Muscle of leg (tissue), 3 donors: ENCODE measurements at regions not wholly inside any gene's neighbourhood (a gene's known extent, or its start where the extent isn't known, plus 50 kb on each side); places are given as distances from the start of the nearest gene placed in this dataset.

ENCODE experiments used
- DNase-seq: peaks from one replicate; pipeline ENCODE4 v3.0.0; 2013
- H3K27ac ChIP-seq: one replicate; pipeline ENCODE4 v1.5.1; 2013; ENCODE audit warnings: mild to moderate bottlenecking, low read length, control low read depth
- H3K27me3 ChIP-seq: one replicate; pipeline ENCODE4 v1.6.1; 2013; ENCODE audit warnings: low read length; ENCODE audit not compliant: control insufficient read depth, insufficient read depth
- H3K36me3 ChIP-seq: one replicate; pipeline ENCODE4 v1.6.1; 2013; ENCODE audit warnings: low read length; ENCODE audit not compliant: control insufficient read depth, insufficient read depth
- H3K4me1 ChIP-seq: one replicate; pipeline ENCODE4 v1.6.1; 2013; ENCODE audit warnings: low read length; ENCODE audit not compliant: control insufficient read depth, insufficient read depth
- H3K4me3 ChIP-seq: one replicate; pipeline ENCODE4 v1.5.1; 2013; ENCODE audit warnings: low read length, control low read depth
- H3K9me3 ChIP-seq: replicated peaks from 2 replicates; pipeline ENCODE4 v1.6.1; 2013; ENCODE audit warnings: low read depth, low read length; ENCODE audit not compliant: control insufficient read depth
- WGBS: methylation state at CpG from one replicate; pipeline ENCODE4 v1.1.5; 2013; ENCODE audit warnings: missing lambda C conversion rate; ENCODE audit not compliant: insufficient coverage; 5-methylcytosine and 5-hydroxymethylcytosine counted together

DNA sequence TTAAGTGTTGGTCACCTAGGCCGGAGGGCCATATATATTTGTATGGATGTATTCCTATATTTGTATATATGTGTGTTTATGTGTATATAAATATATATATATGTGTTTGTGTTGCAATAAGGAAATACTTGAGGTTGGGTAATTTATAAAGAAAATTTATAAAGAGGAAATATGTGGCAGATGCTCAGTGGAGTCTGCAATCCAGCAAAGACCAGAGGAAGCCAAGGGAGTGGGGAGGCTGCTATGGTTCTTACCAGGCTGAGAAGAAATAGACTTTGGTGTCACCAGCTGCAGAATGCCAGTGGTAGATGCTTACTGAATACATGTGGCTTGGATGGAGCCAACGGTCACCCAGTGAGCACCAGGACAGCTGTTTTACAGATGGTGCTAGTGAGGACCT, 97.4 kb upstream of the ELOVL5 start:
- Histone ChIP-seq H3K27me3 (no peaks in the 10 kb centered on the region), H3K4me3 (no peak overlapping the region), H3K9me3 (no peaks in the 10 kb centered on the region), H3K27ac (no peak overlapping the region), H3K36me3 (no peaks in the 10 kb centered on the region), H3K4me1 (no peaks in the 10 kb centered on the region)
- no peak for DNase-seq
- WGBS, result no CpG with 5 or more reads among the region's 2 CpGs

DNA sequence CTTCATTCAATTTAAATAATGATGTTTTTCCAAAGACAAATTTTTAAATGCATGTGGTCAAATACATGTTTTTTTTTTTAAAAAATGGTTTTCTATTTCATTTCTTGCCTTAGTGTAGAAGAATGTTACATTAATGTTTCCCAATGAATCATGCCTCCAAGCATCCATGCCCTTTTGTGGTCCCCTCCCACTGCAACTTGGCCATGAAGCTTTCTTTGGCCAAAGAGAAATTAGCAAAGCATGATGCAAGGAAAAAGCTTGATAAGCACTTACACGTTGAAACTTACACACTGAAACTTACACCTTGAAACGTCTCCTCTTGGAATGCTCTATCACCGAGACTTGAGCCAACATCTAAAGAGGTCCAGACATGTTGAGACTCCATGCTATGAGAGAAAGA, 93.0 kb upstream of the ELOVL5 start:
- H3K9me3 ChIP-seq, result no peaks in the 10 kb centered on the region
- H3K4me3 ChIP-seq, result no peak overlapping the region
- DNase-seq, result no peak
- H3K27ac ChIP-seq, result no peak overlapping the region
- no peaks in the 10 kb centered on the region for H3K4me1 ChIP-seq
- H3K27me3 ChIP-seq, result no peaks in the 10 kb centered on the region
- no peaks in the 10 kb centered on the region for H3K36me3 ChIP-seq
- WGBS, result no CpG with 5 or more reads among the region's 3 CpGs

DNA sequence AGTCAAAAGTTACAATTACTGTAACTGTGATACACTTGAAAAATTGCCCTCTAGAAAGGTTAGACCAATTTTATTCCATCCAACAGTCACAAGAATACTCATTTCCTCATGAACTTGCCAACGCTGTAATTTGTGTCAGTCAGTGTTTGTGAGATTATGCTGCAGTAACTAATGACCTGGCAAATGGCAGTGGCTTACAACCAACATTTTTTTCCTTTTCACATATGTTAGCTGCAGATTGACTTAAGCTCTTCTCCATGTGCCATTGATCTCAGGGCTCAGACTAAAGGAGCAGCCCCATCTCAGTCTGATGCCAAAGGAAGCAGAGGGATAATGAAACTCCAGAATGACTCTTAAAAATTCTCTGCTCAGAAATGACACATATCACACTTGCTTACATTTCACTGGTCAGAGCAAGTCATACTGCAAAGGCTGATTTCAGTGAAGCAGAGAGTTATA, 92.3 kb upstream of the ELOVL5 start:
- no peak overlapping the region for H3K4me3 ChIP-seq
- no peaks in the 10 kb centered on the region for H3K9me3 ChIP-seq
- H3K27me3 ChIP-seq, result no peaks in the 10 kb centered on the region
- no peak overlapping the region for H3K27ac ChIP-seq
- peak; percentile 32 for DNase-seq
- no CpG with 5 or more reads among the region's 1 CpG for WGBS
- no peaks in the 10 kb centered on the region for H3K36me3 ChIP-seq
- no peaks in the 10 kb centered on the region for H3K4me1 ChIP-seq

DNA sequence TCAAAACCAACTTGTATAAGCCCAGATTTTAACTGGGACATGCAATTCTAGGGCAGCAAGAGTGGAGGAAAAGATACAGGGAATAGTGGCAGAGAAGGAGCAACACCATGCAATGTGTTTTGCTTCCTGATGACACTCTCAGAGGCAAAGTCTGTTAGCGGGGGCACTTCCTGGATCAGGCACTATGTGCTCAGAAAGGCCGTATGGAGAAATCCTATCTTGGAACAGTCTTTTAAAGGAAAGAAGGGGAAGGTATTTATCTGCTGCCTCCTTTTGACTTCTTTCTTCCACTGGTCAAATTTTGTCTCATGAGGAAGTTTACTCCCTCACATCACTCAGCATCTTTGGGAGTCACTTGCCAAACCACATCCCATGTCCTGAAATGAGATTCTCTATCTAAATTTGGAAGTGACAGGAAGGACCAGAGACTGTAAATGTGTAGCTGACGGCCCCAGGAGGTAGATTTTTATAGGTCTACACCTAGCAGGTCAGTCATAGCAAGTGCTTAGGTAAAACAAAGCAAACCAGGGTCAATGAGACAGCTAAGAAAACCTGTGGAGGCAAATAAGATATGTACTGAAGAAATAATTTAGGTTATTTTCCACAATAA, 91.7 kb upstream of the ELOVL5 start:
- Histone ChIP-seq H3K36me3 (no peaks in the 10 kb centered on the region), H3K4me1 (no peaks in the 10 kb centered on the region), H3K4me3 (no peak overlapping the region), H3K9me3 (no peaks in the 10 kb centered on the region), H3K27me3 (no peaks in the 10 kb centered on the region), H3K27ac (no peak overlapping the region)
- no peak for DNase-seq
- WGBS, result 69% methylated on average over 2 of the region's 3 CpGs

DNA sequence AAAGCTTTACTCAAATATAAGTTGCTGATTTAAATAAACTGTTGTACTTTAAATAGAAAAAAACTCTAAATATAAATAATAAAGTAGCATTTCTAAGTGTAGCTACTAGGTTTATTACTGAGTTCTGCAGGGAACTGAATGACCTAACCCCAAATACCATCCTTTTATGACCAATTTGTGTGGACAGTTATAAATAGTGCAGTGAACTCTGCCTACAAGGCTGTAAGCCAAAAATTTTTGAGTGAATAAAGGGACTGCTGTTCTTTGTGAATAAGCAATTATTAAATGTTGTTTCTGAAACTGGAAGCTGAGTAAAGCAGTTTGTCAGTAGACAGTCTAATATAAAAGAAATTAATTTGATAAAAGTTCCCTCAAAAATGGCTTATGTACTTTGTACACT, 90.8 kb upstream of the ELOVL5 start:
- Histone ChIP-seq H3K4me3 (no peak overlapping the region), H3K36me3 (no peaks in the 10 kb centered on the region), H3K4me1 (no peaks in the 10 kb centered on the region), H3K27me3 (no peaks in the 10 kb centered on the region), H3K27ac (no peak overlapping the region), H3K9me3 (no peaks in the 10 kb centered on the region)
- peak; percentile 38 for DNase-seq

DNA sequence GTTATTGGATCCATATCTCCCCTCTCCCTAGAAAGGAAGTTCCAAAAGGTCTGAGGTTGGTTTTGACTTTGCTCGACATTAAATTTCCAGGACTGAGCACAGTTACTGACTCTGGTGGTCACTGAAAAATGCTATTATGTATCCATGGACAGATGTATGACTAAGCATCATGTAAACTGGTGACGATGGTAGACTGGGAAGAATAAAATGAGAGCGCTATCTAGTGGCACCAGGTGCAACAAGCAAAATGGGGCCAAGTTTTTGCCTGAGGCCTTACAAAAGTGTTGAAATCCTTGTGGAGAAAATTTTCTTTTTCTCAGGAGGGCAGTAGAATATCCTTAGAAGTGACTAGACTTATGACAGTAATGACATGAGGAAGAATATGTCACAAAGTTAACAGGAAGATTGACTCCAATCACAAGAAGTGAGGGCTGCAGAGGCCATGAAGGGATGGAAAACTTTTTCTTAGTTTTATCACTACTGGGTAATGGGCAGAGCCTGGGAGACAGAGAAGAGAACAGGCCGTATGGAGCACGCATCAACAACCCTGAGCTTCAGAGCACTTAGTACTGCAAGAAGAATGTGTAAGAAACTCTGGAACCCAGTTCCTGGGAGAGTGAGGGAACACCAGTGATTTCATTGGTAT, 88.9 kb upstream of the ELOVL5 start:
- H3K4me3 ChIP-seq, result no peak overlapping the region
- no peak overlapping the region for H3K27ac ChIP-seq
- H3K36me3 ChIP-seq, result no peaks in the 10 kb centered on the region
- 32% methylated on average over 3 of the region's 5 CpGs for WGBS
- H3K4me1 ChIP-seq, result no peaks in the 10 kb centered on the region
- no peaks in the 10 kb centered on the region for H3K9me3 ChIP-seq
- H3K27me3 ChIP-seq, result no peaks in the 10 kb centered on the region
- peak; percentile 48 for DNase-seq

DNA sequence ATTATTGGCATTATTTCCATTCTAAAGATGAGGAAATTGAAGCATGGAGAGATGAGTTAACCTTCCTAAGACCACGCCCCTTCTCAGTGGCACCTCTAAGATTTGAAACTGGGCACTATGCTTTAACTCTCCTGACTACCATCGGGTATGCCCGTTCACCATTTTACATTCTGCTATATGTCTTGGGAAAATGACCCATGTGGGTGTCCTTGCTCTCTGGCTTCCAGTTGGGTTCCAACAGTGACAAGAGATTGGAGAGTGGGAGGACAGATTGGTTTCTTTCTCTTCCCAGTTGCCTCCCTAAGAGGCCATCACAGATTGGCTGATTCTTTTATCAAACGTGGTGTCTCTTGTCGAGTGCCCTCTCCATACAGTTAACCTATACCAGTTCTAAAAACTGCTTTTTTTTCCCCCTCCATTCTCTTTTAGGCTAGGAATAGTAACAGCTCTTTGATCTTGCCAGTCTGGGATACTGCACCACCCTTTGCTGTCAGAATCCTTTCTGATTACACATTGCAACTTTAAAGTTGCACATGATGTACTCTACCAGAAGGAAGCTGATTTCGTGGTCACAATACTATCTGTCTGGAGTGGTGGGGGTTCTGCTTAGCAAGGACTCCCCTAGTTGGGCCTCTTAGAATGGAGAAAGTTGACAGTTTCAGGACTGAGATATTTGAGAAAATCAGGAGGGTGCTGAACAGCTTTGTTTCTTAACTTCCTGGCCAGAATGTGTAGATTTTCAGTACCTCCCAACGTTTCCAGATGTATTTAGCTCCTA, 88.0 kb upstream of the ELOVL5 start:
- DNase-seq, result no peak
- Histone ChIP-seq H3K4me1 (no peaks in the 10 kb centered on the region), H3K27me3 (no peaks in the 10 kb centered on the region), H3K4me3 (no peak overlapping the region), H3K36me3 (no peaks in the 10 kb centered on the region), H3K9me3 (no peaks in the 10 kb centered on the region), H3K27ac (no peak overlapping the region)
- WGBS, result 77% methylated on average over 2 of the region's 7 CpGs

DNA sequence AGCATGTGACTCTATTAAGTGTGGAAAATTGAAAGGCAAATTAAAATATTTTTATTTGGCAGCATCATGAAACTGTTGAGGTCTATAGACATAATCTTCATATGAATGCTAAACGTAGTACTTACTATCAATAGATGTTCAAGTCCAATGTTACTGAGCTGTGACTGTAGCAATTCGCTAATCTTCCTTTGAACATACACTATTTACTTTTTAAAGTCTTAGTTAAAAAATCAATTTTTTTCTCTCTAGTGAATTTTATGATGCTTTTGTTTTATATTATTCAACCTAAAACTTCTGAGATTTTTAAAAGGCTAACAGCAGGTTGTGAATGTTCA, 85.2 kb upstream of the ELOVL5 start:
- H3K4me1 ChIP-seq, result no peaks in the 10 kb centered on the region
- H3K27ac ChIP-seq, result no peak overlapping the region
- H3K4me3 ChIP-seq, result no peak overlapping the region
- DNase-seq, result no peak
- no peaks in the 10 kb centered on the region for H3K27me3 ChIP-seq
- no CpG with 5 or more reads among the region's 2 CpGs for WGBS
- H3K9me3 ChIP-seq, result no peaks in the 10 kb centered on the region
- H3K36me3 ChIP-seq, result no peaks in the 10 kb centered on the region

DNA sequence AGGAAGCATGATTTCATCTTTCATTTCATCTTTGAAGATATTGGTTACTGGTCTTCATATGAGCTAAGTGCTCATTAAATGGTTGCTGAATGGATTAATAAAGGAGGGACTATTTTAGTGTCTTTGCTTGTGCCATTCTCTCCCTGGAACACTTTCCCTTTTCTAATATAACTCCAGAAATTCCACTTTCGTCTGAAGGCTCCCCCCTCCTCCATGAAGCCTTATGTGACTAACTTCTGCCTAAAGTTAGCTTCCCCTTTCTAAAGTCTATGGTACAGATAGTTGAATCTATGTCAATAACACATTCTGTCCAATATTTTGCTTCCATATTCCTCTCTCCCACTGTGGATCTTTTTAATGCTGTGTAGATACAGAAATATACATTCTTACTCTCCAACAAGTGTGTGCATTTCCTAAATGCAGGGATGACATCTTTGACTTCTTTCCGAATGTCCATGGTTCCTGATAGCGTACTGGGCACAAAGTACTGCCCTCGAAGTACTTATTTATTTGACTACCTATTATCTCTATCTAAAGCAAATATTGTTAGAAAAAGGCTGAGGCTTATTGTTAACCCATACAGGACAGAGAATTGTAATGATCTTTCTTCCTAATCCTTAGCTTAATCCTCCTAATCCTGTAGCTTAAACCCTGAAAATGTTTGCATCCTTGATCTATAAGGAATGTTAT, 84.7 kb upstream of the ELOVL5 start:
- no peak for DNase-seq
- H3K36me3 ChIP-seq, result no peaks in the 10 kb centered on the region
- 20% methylated on average over 1 of the region's 4 CpGs for WGBS
- H3K27ac ChIP-seq, result no peak overlapping the region
- H3K27me3 ChIP-seq, result no peaks in the 10 kb centered on the region
- no peaks in the 10 kb centered on the region for H3K4me1 ChIP-seq
- no peak overlapping the region for H3K4me3 ChIP-seq
- H3K9me3 ChIP-seq, result no peaks in the 10 kb centered on the region
